A549 (cell line): ENCODE measurements at regions not wholly inside any gene's neighbourhood (a gene's known extent, or its start where the extent isn't known, plus 50 kb on each side); places are given as distances from the start of the nearest gene placed in this dataset.

Experiments used
- ATAC-seq, 2 experiments: fragments of 200-7000 bp in 1 of 2; fragments of >200 bp in 1 of 2; cut with Nextera tagmentation in 1 of 2; cut with Tn5 transposase in 1 of 2; 3 replicates each; pipeline versions ENCODE4 v1.8.0 to v1.9.1; 2018 to 2020; ENCODE audit warnings: mild to moderate bottlenecking in 1 of 2, moderate library complexity in 1 of 2
- CTCF ChIA-PET: fragments of 300-600 bp; sonication (Branson Sonifier 250); formaldehyde crosslinking; extraction: SDS; loops from one replicate; lab custom pipeline; 2021; ENCODE audit warnings: antibody characterized with exemption, inconsistent platforms; lab: Yijun Ruan, JAX
- POLR2A ChIA-PET: fragments of 350-600 bp; formaldehyde crosslinking; extraction: SDS; loops from one replicate; lab custom pipeline; 2021; ENCODE audit warnings: antibody characterized with exemption, inconsistent platforms; lab: Yijun Ruan, JAX
- DNase-seq, 2 experiments: peaks; one replicate each; pipeline versions ENCODE4 v3.0.0 to v3.0.0-alpha.2; 2011 to 2016; ENCODE audit warnings: low read depth in 1 of 2, low spot score in 1 of 2
- FAIRE-seq: peaks from 2 replicates; lab custom pipeline; 2011; peaks lifted over from hg19 to GRCh38; lab: Jason Lieb, UNC
- H3K27ac ChIP-seq, 2 experiments: fragments of >200 bp; sonication (Bioruptor Twin); formaldehyde crosslinking; 3 replicates each; pipeline ENCODE4 v1.5.1; 2016 to 2017
- H3K4me1 ChIP-seq: fragments of >200 bp; sonication (Bioruptor Twin); formaldehyde crosslinking; 3 replicates; pipeline ENCODE4 v1.6.1; 2016
- H3K4me2 ChIP-seq: fragments of >200 bp; sonication (Bioruptor Twin); formaldehyde crosslinking; 3 replicates; pipeline ENCODE4 v1.6.1; 2016
- H3K4me3 ChIP-seq: fragments of >200 bp; sonication (Bioruptor Twin); formaldehyde crosslinking; 3 replicates; pipeline ENCODE4 v1.5.1; 2016
- H3K9me3 ChIP-seq: fragments of >200 bp; sonication (Bioruptor Twin); formaldehyde crosslinking; 3 replicates; pipeline ENCODE4 v1.6.1; 2016
- BHLHE40 ChIP-seq: IDR thresholded peaks from 2 replicates; pipeline ENCODE4 v1.6.1; 2012; ENCODE audit warnings: low read depth, low read length, inconsistent platforms
- CBX8 ChIP-seq: fragments of 200-600 bp; sonication (generic); IDR thresholded peaks from 2 replicates; pipeline ENCODE4 v1.6.1; 2016
- CHD4 ChIP-seq: fragments of 200-600 bp; sonication (generic); IDR thresholded peaks from 2 replicates; pipeline ENCODE4 v1.6.1; 2016; ENCODE audit warnings: antibody characterized with exemption, mild to moderate bottlenecking, borderline replicate concordance
- CTCF ChIP-seq: fragments of >200 bp; sonication (Bioruptor Twin); formaldehyde crosslinking; IDR thresholded peaks from 3 replicates; pipeline ENCODE4 v1.5.1; 2016
- E2F6 ChIP-seq: IDR thresholded peaks from 2 replicates; pipeline ENCODE4 v1.6.1; 2012; ENCODE audit warnings: low read depth, borderline replicate concordance
- EHMT2 ChIP-seq: fragments of 200-600 bp; sonication (generic); IDR thresholded peaks from 2 replicates; pipeline ENCODE4 v1.6.1; 2016; ENCODE audit warnings: antibody characterized with exemption, low read depth, mild to moderate bottlenecking, moderate library complexity
- FOSB ChIP-seq: fragments of 250-450 bp; sonication (Bioruptor Pico); IDR thresholded peaks from 2 replicates; pipeline ENCODE4 v1.5.0; 2020; ENCODE audit warnings: mild to moderate bottlenecking, moderate library complexity
- FOXS1 ChIP-seq: fragments of 250-450 bp; sonication (Bioruptor Pico); IDR thresholded peaks from 2 replicates; pipeline ENCODE4 v1.5.0; 2020; ENCODE audit warnings: mild to moderate bottlenecking, moderate library complexity
- HES2 ChIP-seq: fragments of >200 bp; sonication (Bioruptor Twin); formaldehyde crosslinking; IDR thresholded peaks from 2 replicates; pipeline ENCODE4 v1.6.1; 2016
- HEYL ChIP-seq: fragments of 250-450 bp; sonication (Bioruptor Pico); IDR thresholded peaks from 2 replicates; pipeline ENCODE4 v1.8.0; 2021; ENCODE audit warnings: mild to moderate bottlenecking, moderate library complexity
- HOXB5 ChIP-seq: fragments of 250-450 bp; sonication (Bioruptor Pico); IDR thresholded peaks from 2 replicates; pipeline ENCODE4 v1.5.0; 2020; ENCODE audit warnings: mild to moderate bottlenecking, moderate library complexity
- JUNB ChIP-seq: fragments of >200 bp; sonication (Bioruptor Twin); formaldehyde crosslinking; IDR thresholded peaks from 2 replicates; pipeline ENCODE4 v1.6.1; 2016
- KDM1A ChIP-seq: fragments of 200-600 bp; sonication (generic); IDR thresholded peaks from 2 replicates; pipeline ENCODE4 v1.6.1; 2016; ENCODE audit warnings: low read depth, mild to moderate bottlenecking
- KDM5A ChIP-seq: fragments of 200-600 bp; sonication (generic); IDR thresholded peaks from 2 replicates; pipeline ENCODE4 v1.6.1; 2016; ENCODE audit warnings: antibody characterized with exemption, mild to moderate bottlenecking
- MAZ ChIP-seq: fragments of 150-350 bp; IDR thresholded peaks from 2 replicates; pipeline ENCODE4 v1.6.1; 2014; ENCODE audit warnings: antibody characterized with exemption, low read depth, low read length, borderline replicate concordance
- PBX3 ChIP-seq: IDR thresholded peaks from 2 replicates; pipeline ENCODE4 v1.6.1; 2012
- POLR2A ChIP-seq: IDR thresholded peaks from 2 replicates; pipeline ENCODE4 v1.6.1; 2012; ENCODE audit warnings: mild to moderate bottlenecking, low read length
- SMC3 ChIP-seq: fragments of >200 bp; sonication (Bioruptor Twin); formaldehyde crosslinking; IDR thresholded peaks from 3 replicates; pipeline ENCODE4 v1.6.1; 2018; ENCODE audit warnings: inconsistent platforms
- TP53 ChIP-seq: fragments of 250-450 bp; sonication (Bioruptor Pico); IDR thresholded peaks from 2 replicates; pipeline ENCODE4 v1.5.0; 2021; ENCODE audit warnings: mild to moderate bottlenecking, moderate library complexity
- ZC3H11A ChIP-seq: fragments of 450-650 bp; IDR thresholded peaks from 2 replicates; pipeline ENCODE4 v1.6.1; 2014; ENCODE audit warnings: antibody characterized with exemption, mild to moderate bottlenecking
- ZSCAN20 ChIP-seq: fragments of 250-450 bp; sonication (Bioruptor Pico); IDR thresholded peaks from 2 replicates; pipeline ENCODE4 v1.8.0; 2022; ENCODE audit warnings: mild to moderate bottlenecking, moderate library complexity
- WGBS: methylation state at CpG from one replicate; pipeline ENCODE4 v1.1.6; 2017; ENCODE audit errors: missing lambda C conversion rate; 5-methylcytosine and 5-hydroxymethylcytosine counted together
- TF ChIP-seq, protein P1 (sequence below): fragments of 150-350 bp; IDR thresholded peaks from 2 replicates; pipeline ENCODE4 v1.6.1; 2014; ENCODE audit warnings: low read depth, mild to moderate bottlenecking, low read length
- TF ChIP-seq, protein P2 (sequence below): fragments of 250-450 bp; sonication (Bioruptor Pico); IDR thresholded peaks from 2 replicates; pipeline ENCODE4 v1.5.0; 2020; ENCODE audit warnings: low read depth, mild to moderate bottlenecking, moderate library complexity

DNA sequence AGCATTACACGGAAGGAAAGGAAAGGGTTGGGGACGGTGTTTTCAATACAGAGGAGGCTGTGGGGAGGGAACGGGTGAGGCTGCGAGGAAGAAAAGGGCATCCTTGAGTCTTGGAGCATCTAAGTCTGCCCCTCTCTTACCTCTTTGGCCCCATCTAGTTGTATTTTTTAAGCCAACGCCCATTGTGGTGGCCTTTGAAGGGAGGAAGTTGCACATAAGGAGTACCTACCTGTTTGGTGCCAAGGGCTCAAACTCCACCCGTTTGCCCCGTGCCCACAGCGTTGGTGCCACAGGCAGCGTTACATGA lies 146.1 kb upstream of the UMPS start:
- H3K4me1 ChIP-seq, result peaks cover 3% of the 10 kb centered on the region; the same call in 1 of the 3 replicates
- ChIA-PET CTCF (interaction anchor here (0.8 to 4.0 kb wide), 4 partner anchors 19 to 104 kb away, joined by 3 to 18 read pairs (median 10); no protein-coding TSS in a partner anchor), POLR2A (no interaction called here)
- H3K27ac ChIP-seq, result peak overlapping the region; percentile 64 to 83; a peak in 3 of 6 replicates
- FAIRE-seq, result no peak
- TF ChIP-seq SMC3, result no peak
- no peak for TF ChIP-seq FOSB
- TF ChIP-seq CBX8, result no peak
- TF ChIP-seq, protein P1, sequence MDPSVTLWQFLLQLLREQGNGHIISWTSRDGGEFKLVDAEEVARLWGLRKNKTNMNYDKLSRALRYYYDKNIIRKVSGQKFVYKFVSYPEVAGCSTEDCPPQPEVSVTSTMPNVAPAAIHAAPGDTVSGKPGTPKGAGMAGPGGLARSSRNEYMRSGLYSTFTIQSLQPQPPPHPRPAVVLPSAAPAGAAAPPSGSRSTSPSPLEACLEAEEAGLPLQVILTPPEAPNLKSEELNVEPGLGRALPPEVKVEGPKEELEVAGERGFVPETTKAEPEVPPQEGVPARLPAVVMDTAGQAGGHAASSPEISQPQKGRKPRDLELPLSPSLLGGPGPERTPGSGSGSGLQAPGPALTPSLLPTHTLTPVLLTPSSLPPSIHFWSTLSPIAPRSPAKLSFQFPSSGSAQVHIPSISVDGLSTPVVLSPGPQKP, result no peak
- no peak for TF ChIP-seq FOXS1
- no peak for TF ChIP-seq CTCF
- no peak for TF ChIP-seq KDM5A
- TF ChIP-seq MAZ, result no peak
- TF ChIP-seq HOXB5 (CRISPR knock-in tag), result no peak
- TF ChIP-seq BHLHE40, result no peak
- TF ChIP-seq JUNB, result no peak
- TF ChIP-seq HEYL (CRISPR knock-in tag), result no peak
- TF ChIP-seq PBX3, result no peak
- TF ChIP-seq HES2, result no peak
- no peak for TF ChIP-seq KDM1A
- TF ChIP-seq ZSCAN20 (CRISPR knock-in tag), result no peak
- TF ChIP-seq TP53, result no peak
- TF ChIP-seq, protein P2, sequence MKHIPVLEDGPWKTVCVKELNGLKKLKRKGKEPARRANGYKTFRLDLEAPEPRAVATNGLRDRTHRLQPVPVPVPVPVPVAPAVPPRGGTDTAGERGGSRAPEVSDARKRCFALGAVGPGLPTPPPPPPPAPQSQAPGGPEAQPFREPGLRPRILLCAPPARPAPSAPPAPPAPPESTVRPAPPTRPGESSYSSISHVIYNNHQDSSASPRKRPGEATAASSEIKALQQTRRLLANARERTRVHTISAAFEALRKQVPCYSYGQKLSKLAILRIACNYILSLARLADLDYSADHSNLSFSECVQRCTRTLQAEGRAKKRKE (CRISPR knock-in tag), result no peak
- no peak for TF ChIP-seq ZC3H11A
- no peak for TF ChIP-seq CHD4
- TF ChIP-seq, all 56 proteins: peak for 0
- Histone ChIP-seq H3K4me3 (peak overlapping the region; percentile 77), H3K9me3 (no peaks in the 10 kb centered on the region), H3K4me2 (peak overlapping the region; percentile 98)
- DNase-seq (no peak), ATAC-seq (peak; percentile 39 to 42; a peak in 3 of 6 replicates)
- WGBS, result 23% methylated on average over 8 of the region's 9 CpGs

DNA sequence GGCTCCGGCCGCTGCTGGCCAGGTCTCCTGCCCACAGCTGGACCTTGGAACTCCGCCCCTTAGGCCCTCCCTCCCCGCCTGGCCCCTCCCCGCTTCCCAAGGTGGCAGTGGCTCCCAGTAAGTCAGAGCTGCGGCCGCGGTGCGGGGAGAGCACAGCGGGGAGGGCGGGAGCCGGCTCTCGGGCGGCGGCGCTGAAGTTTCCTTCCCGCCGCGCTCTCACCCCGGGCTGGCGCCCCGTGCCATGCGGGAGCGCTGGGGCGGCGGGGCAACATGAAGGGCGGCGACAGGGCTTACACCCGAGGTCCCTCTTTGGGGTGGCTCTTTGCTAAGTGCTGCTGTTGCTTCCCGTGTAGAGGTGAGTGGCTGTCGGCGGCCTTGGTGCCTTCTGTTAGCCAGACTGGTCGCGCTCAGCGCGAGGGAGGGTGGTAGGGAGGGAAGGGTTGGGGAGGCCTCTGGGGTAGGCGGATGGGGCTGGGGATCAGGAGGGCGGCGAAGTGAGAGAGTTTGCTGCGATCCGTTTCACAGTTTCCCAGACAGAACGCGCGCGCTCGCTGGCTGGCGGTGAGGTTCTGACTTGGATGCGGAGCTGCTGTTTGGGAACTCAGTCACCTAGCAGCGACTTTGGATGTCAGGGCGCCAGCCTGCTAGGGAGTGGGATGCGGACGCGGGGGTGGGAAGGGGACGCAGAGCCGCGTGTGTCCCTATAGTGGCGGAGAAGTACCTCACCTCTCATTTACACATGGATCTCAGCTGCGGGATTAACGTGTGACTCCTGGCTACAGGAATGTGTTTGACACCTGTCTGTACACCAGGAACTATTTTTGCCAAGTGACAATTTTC lies 145.5 kb upstream of the UMPS start:
- Histone ChIP-seq H3K4me2 (peak overlapping the region; percentile 98), H3K4me1 (peaks cover 3% of the 10 kb centered on the region; the same call in 1 of the 3 replicates), H3K27ac (peak overlapping the region; percentile 64 to 83; a peak in 5 of 6 replicates), H3K9me3 (no peaks in the 10 kb centered on the region), H3K4me3 (peak overlapping the region; percentile 77)
- peak; percentile 69 to 91 for DNase-seq
- ChIA-PET POLR2A (no interaction called here), CTCF (interaction anchor here (1.3 to 4.0 kb wide), 3 partner anchors 20 to 104 kb away, joined by 4 to 18 read pairs (median 16); no protein-coding TSS in a partner anchor)
- TF ChIP-seq EHMT2 (no peak), KDM5A (no peak), POLR2A (peak; percentile 12; the same call in 1 of the 2 replicates), E2F6 (no peak; the same call in 1 of the 2 replicates)
- WGBS, result 25% methylated on average over 27 of the region's 59 CpGs
- no peak for FAIRE-seq
- ATAC-seq, result peak; percentile 96 to 98
